GM12878 (cell line): ENCODE measurements at regions not wholly inside any gene's neighbourhood (a gene's known extent, or its start where the extent isn't known, plus 50 kb on each side); places are given as distances from the start of the nearest gene placed in this dataset.

Source experiments
- ATAC-seq: fragments of 200-7000 bp; cut with Tn5 transposase; 3 replicates; pipeline ENCODE4 v1.9.1; 2020; ENCODE audit warnings: mild to moderate bottlenecking, moderate library complexity
- BruUV-seq: library from RNA; stranded (reverse); fragments of 400-500 nt; replicated peaks from 2 replicates; lab custom pipeline; 2021; lab: Mats Ljungman, UMichigan
- CTCF ChIA-PET: fragments of 300-600 bp; sonication (Branson Sonifier 250); formaldehyde crosslinking; extraction: SDS; loops from one replicate; lab custom pipeline; 2021; ENCODE audit warnings: inconsistent platforms; lab: Yijun Ruan, JAX
- POLR2A ChIA-PET: fragments of 350-600 bp; formaldehyde crosslinking; extraction: SDS; loops from one replicate; lab custom pipeline; 2021; ENCODE audit warnings: inconsistent platforms; lab: Charles Lee
- RAD21 ChIA-PET: fragments of 300-600 bp; sonication (Branson Sonifier 250); formaldehyde crosslinking; loops from one replicate; lab custom pipeline; 2023; ENCODE audit warnings: antibody characterized with exemption; ENCODE audit not compliant: unreplicated experiment; lab: Charles Lee
- SMC1A ChIA-PET: fragments of 300-600 bp; sonication (Branson Sonifier 250); formaldehyde crosslinking; loops from one replicate; lab custom pipeline; 2023; ENCODE audit not compliant: unreplicated experiment, uncharacterized antibody; lab: Charles Lee
- DNase-seq: peaks from one replicate; pipeline ENCODE4 v3.0.0-alpha.2; 2011; ENCODE audit warnings: low read depth, low spot score
- FAIRE-seq: peaks from 3 replicates; lab custom pipeline; 2011; peaks lifted over from hg19 to GRCh38; lab: Jason Lieb, UNC
- H2AFZ ChIP-seq: 2 replicates; pipeline ENCODE4 v1.6.0; 2011; ENCODE audit warnings: low read depth, low read length, control low read depth; ENCODE audit not compliant: control insufficient read depth
- H3K27ac ChIP-seq: 2 replicates; pipeline ENCODE4 v1.5.1; 2011; ENCODE audit warnings: control low read depth; ENCODE audit not compliant: control insufficient read depth, insufficient read depth
- H3K27me3 ChIP-seq, 2 experiments: replicated peaks in 1 of 2; 2 replicates each; pipeline versions ENCODE4 v1.6.0 to v1.6.1; 2011; ENCODE audit warnings: low read length in 1 of 2; ENCODE audit not compliant: control insufficient read depth in 2 of 2, insufficient read depth in 2 of 2
- H3K36me3 ChIP-seq, 2 experiments: 2 replicates each; pipeline ENCODE4 v1.5.1; 2011; ENCODE audit warnings: low read length in 1 of 2; ENCODE audit not compliant: control insufficient read depth in 2 of 2, insufficient read depth in 2 of 2
- H3K4me1 ChIP-seq: 2 replicates; pipeline ENCODE4 v1.6.1; 2011; ENCODE audit warnings: mild to moderate bottlenecking, low read length, moderate library complexity, mixed read lengths; ENCODE audit not compliant: control insufficient read depth, insufficient read depth
- H3K4me2 ChIP-seq: 2 replicates; pipeline ENCODE4 v1.6.0; 2011; ENCODE audit warnings: control low read depth; ENCODE audit not compliant: control insufficient read depth, insufficient read depth
- H3K4me3 ChIP-seq: fragments of 200-600 bp; sonication (generic); 2 replicates; pipeline ENCODE4 v1.5.1; 2016
- H3K79me2 ChIP-seq: 2 replicates; pipeline ENCODE4 v1.6.0; 2011; ENCODE audit warnings: low read length; ENCODE audit not compliant: control insufficient read depth, insufficient read depth
- H3K9ac ChIP-seq: 2 replicates; pipeline ENCODE4 v1.8.0; 2011; ENCODE audit warnings: low read length, control low read depth, mixed read lengths; ENCODE audit not compliant: control insufficient read depth, insufficient read depth
- H3K9me3 ChIP-seq: replicated peaks from 3 replicates; pipeline ENCODE4 v1.5.1; 2011; ENCODE audit warnings: mild to moderate bottlenecking, low read length; ENCODE audit not compliant: control insufficient read depth, insufficient read depth
- H4K20me1 ChIP-seq: 2 replicates; pipeline ENCODE4 v1.6.0; 2011; ENCODE audit not compliant: control insufficient read depth, insufficient read depth
- BCL11A ChIP-seq: IDR thresholded peaks from 2 replicates; pipeline ENCODE4 v1.6.1; 2011; ENCODE audit warnings: low read depth, low read length
- CREB1 ChIP-seq: IDR thresholded peaks from 2 replicates; pipeline ENCODE4 v1.6.1; 2012; ENCODE audit warnings: low read depth, mild to moderate bottlenecking, inconsistent platforms
- CREM ChIP-seq: IDR thresholded peaks from 2 replicates; pipeline ENCODE4 v1.6.1; 2014; ENCODE audit warnings: antibody characterized with exemption, low read depth
- DPF2 ChIP-seq: fragments of 450-650 bp; IDR thresholded peaks from 2 replicates; pipeline ENCODE4 v1.6.1; 2017; ENCODE audit warnings: mild to moderate bottlenecking
- GABPA ChIP-seq: IDR thresholded peaks from 2 replicates; pipeline ENCODE4 v1.6.1; 2014; ENCODE audit warnings: antibody characterized with exemption, low read depth, mild to moderate bottlenecking, inconsistent platforms
- IKZF1 ChIP-seq: fragments of 450-650 bp; conservative IDR thresholded peaks from 2 replicates; pipeline ENCODE4 v1.6.1; 2017; ENCODE audit warnings: antibody characterized with exemption, mild to moderate bottlenecking
- IKZF2 ChIP-seq, 2 experiments: fragments of 450-650 bp; IDR thresholded peaks; 2 replicates each; pipeline ENCODE4 v1.6.1; 2017; ENCODE audit warnings: mild to moderate bottlenecking in 2 of 2, moderate library complexity in 2 of 2
- IRF4 ChIP-seq: IDR thresholded peaks from 2 replicates; pipeline ENCODE4 v1.6.1; 2011; ENCODE audit warnings: low read depth, low read length
- JUNB ChIP-seq: IDR thresholded peaks from 2 replicates; pipeline ENCODE4 v1.6.1; 2016; ENCODE audit warnings: antibody characterized with exemption, mild to moderate bottlenecking
- MEF2A ChIP-seq: IDR thresholded peaks from 2 replicates; pipeline ENCODE4 v1.6.1; 2011; ENCODE audit warnings: low read depth, mild to moderate bottlenecking, low read length, moderate library complexity; ENCODE audit not compliant: insufficient read depth
- MTA2 ChIP-seq: fragments of 450-650 bp; IDR thresholded peaks from 2 replicates; pipeline ENCODE4 v1.6.1; 2016; ENCODE audit warnings: low read depth, mild to moderate bottlenecking, moderate library complexity
- NFIC ChIP-seq: IDR thresholded peaks from 2 replicates; pipeline ENCODE4 v1.6.1; 2012; ENCODE audit warnings: low read depth, mild to moderate bottlenecking, inconsistent platforms, low read length, moderate library complexity
- RUNX3 ChIP-seq: IDR thresholded peaks from 2 replicates; pipeline ENCODE4 v1.6.1; 2012; ENCODE audit warnings: low read length, inconsistent platforms
- SMARCA5 ChIP-seq: fragments of 450-650 bp; IDR thresholded peaks from 2 replicates; pipeline ENCODE4 v1.6.1; 2017; ENCODE audit warnings: mild to moderate bottlenecking
- SPI1 ChIP-seq: IDR thresholded peaks from 2 replicates; pipeline ENCODE4 v1.6.1; 2011; ENCODE audit warnings: low read depth, mild to moderate bottlenecking, low read length, moderate library complexity, borderline replicate concordance; ENCODE audit not compliant: insufficient read depth
- ZBED1 ChIP-seq: IDR thresholded peaks from 2 replicates; pipeline ENCODE4 v1.6.1; 2016; ENCODE audit warnings: borderline replicate concordance
- ZBTB11 ChIP-seq: fragments of 450-650 bp; formaldehyde crosslinking; IDR thresholded peaks from 2 replicates; pipeline ENCODE4 v1.5.0; 2022; ENCODE audit warnings: mild to moderate bottlenecking, missing genetic modification characterization
- WGBS: methylation state at CpG from one replicate; pipeline ENCODE4 v1.1.6; 2016; ENCODE audit warnings: low lambda C conversion rate; ENCODE audit not compliant: insufficient replicate concordance, insufficient coverage; ENCODE audit errors: missing lambda C conversion rate; 5-methylcytosine and 5-hydroxymethylcytosine counted together
- in situ Hi-C: fragments of 300-500 bp; cut with MboI; formaldehyde crosslinking; loops from 9 replicates; pipeline ENCODE4 v1.14.3; 2018; ENCODE audit warnings: mixed read lengths
- intact Hi-C: fragments of 100-400 bp; cut with micrococcal nuclease; formaldehyde crosslinking; loops from one replicate; pipeline ENCODE4 v1.14.2; 2022; ENCODE audit not compliant: unreplicated experiment
- TF ChIP-seq, protein P1 (sequence below): IDR thresholded peaks from 2 replicates; pipeline ENCODE4 v1.6.1; 2012; ENCODE audit warnings: low read length, inconsistent platforms
- TF ChIP-seq, protein P2 (sequence below): fragments of 450-650 bp; IDR thresholded peaks from 2 replicates; pipeline ENCODE4 v1.6.1; 2016; ENCODE audit warnings: mild to moderate bottlenecking

- in situ Hi-C loops: no loop called here
- TF ChIP-seq, protein P1, sequence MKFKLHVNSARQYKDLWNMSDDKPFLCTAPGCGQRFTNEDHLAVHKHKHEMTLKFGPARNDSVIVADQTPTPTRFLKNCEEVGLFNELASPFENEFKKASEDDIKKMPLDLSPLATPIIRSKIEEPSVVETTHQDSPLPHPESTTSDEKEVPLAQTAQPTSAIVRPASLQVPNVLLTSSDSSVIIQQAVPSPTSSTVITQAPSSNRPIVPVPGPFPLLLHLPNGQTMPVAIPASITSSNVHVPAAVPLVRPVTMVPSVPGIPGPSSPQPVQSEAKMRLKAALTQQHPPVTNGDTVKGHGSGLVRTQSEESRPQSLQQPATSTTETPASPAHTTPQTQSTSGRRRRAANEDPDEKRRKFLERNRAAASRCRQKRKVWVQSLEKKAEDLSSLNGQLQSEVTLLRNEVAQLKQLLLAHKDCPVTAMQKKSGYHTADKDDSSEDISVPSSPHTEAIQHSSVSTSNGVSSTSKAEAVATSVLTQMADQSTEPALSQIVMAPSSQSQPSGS: peak; percentile 65
- peak; percentile 69; the same call in 1 of the 2 replicates for TF ChIP-seq BCL11A
- TF ChIP-seq, protein P2, sequence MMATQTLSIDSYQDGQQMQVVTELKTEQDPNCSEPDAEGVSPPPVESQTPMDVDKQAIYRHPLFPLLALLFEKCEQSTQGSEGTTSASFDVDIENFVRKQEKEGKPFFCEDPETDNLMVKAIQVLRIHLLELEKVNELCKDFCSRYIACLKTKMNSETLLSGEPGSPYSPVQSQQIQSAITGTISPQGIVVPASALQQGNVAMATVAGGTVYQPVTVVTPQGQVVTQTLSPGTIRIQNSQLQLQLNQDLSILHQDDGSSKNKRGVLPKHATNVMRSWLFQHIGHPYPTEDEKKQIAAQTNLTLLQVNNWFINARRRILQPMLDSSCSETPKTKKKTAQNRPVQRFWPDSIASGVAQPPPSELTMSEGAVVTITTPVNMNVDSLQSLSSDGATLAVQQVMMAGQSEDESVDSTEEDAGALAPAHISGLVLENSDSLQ: 0 out of 2 replicates have a peak, but pooled peaks have one; percentile 8
- TF ChIP-seq MTA2: 0 out of 2 replicates have a peak, but pooled peaks have one; percentile 26
- TF ChIP-seq IRF4: peak; percentile 76; the same call in 1 of the 2 replicates
- TF ChIP-seq SPI1: peak; percentile 62
- peak; percentile 71 for TF ChIP-seq CREB1
- 0 out of 2 replicates have a peak, but pooled peaks have one; percentile 17 for TF ChIP-seq DPF2
- TF ChIP-seq ZBTB11 (CRISPR knock-in tag): no peak
- TF ChIP-seq CREM: peak; percentile 68
- TF ChIP-seq SMARCA5: no peak
- peak in 1 of 2 experiments; percentile 58; a peak in 2 of 4 replicates for TF ChIP-seq IKZF2 (IDR thresholded peaks at IDR 0.05)
- TF ChIP-seq NFIC: peak; percentile 64; the same call in 1 of the 2 replicates
- TF ChIP-seq ZBED1: 0 out of 2 replicates have a peak, but pooled peaks have one; percentile 24
- TF ChIP-seq JUNB: peak; percentile 97
- peak; percentile 44; the same call in 1 of the 2 replicates for TF ChIP-seq RUNX3
- peak; percentile 55; the same call in 1 of the 2 replicates for TF ChIP-seq GABPA
- no peak for TF ChIP-seq MEF2A
- no peak for TF ChIP-seq IKZF1
These were observed 70.2 kb upstream of the ERRFI1 start for GRCh38 chr1:8096105-8097011.

More at GRCh38 chr1:8096105-8097011, 70.2 kb upstream of the ERRFI1 start:
- Histone ChIP-seq H3K27me3 (no peaks in the 10 kb centered on the region), H3K4me1 (peaks cover 5% of the 10 kb centered on the region; the same call in 1 of the 2 replicates), H3K9me3 (no peaks in the 10 kb centered on the region), H3K79me2 (no peaks in the 10 kb centered on the region), H3K4me3 (peak overlapping the region; percentile 55; the same call in 1 of the 2 replicates), H4K20me1 (no peaks in the 10 kb centered on the region), H3K27ac (peak overlapping the region; percentile 89), H2AFZ (peak overlapping the region; percentile 5; the same call in 1 of the 2 replicates), H3K36me3 (no peaks in the 10 kb centered on the region), H3K9ac (no peak overlapping the region), H3K4me2 (peak overlapping the region; percentile 74)
- ATAC-seq (peak; percentile 63), DNase-seq (peak; percentile 37), FAIRE-seq (peak; percentile 7)
- RAD21 ChIA-PET: interaction anchor here (1.5 to 1.9 kb wide), 3 partner anchors 25 to 74 kb away, joined by 3 to 22 read pairs (median 5); no protein-coding TSS in a partner anchor
- 69% methylated on average over 12 of the region's 12 CpGs for WGBS
- intact Hi-C loops: loop anchor here (1.0 kb wide), 1 partner anchor 73 kb away; no protein-coding TSS in a partner anchor
- SMC1A ChIA-PET: interaction anchor here (1.1 to 1.7 kb wide), 3 partner anchors 65 to 79 kb away, joined by 3 to 6 read pairs (median 6); no protein-coding TSS in a partner anchor
- POLR2A ChIA-PET: no interaction called here
- CTCF ChIA-PET: no interaction called here
- BruUV-seq: no TSS peak
